Tibial nerve (tissue), 4 donors: ENCODE measurements at regions not wholly inside any gene's neighbourhood (a gene's known extent, or its start where the extent isn't known, plus 50 kb on each side); places are given as distances from the start of the nearest gene placed in this dataset.

Experiments used
- CTCF ChIP-seq, 5 experiments: fragments of 200-600 bp in 3 of 5; fragments of 450-650 bp in 2 of 5; sonication (generic) in 3 of 5; IDR thresholded peaks; one replicate each; pipeline ENCODE4 v1.5.1; 2016 to 2019; ENCODE audit warnings: antibody characterized with exemption in 5 of 5, mild to moderate bottlenecking in 3 of 5, moderate library complexity in 2 of 5
- EP300 ChIP-seq, 2 donors: sonication (generic); formaldehyde crosslinking; IDR thresholded peaks; one replicate each; pipeline ENCODE4 v1.6.1; 2017; ENCODE audit warnings: antibody characterized with exemption in 2 of 2, mild to moderate bottlenecking in 1 of 2

DNA sequence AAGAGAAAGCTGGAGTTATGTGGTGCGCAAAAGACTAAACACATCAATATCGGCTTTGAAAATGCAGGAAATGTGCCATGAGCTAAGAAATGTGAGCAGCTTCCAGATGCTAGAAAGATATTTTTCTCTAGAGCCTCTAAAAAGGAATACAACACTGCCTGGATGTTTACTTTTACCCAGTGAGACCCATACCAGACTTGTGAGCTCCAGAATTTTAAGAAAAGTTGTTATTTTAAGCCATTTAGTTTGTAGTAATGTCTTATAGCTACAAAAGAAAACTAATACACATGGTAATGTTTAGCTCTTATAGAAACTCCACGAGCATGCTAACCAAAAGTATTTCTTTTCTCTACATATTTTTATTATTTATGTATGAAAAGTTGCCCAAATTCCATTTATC, 1389.4 kb downstream of the C4orf33 start:
- TF ChIP-seq CTCF (IDR thresholded peaks at IDR 0.05) (no peak), EP300 (IDR thresholded peaks at IDR 0.05) (no peak)
